ENCODE measurements at regions not wholly inside any gene's neighbourhood (a gene's known extent, or its start where the extent isn't known, plus 50 kb on each side); places are given as distances from the start of the nearest gene placed in this dataset.

GRCh38 chr12:94863321-94864035, 140.0 kb downstream of the NDUFA12 start:
- TF ChIP-seq CTCF (IDR thresholded peaks at IDR 0.05 in 4 of 5, conservative IDR thresholded peaks at IDR 0.05 in 1 of 5), result no peak
- TF ChIP-seq POLR2A (IDR thresholded peaks at IDR 0.05), result no peak

Measured in gastrocnemius medialis (tissue), 4 donors.